ENCODE measurements at regions not wholly inside any gene's neighbourhood (a gene's known extent, or its start where the extent isn't known, plus 50 kb on each side); places are given as distances from the start of the nearest gene placed in this dataset.
A peak's percentile ranks its signal among the peaks of the same experiment; 100 is the strongest.

GRCh38 chr11:92758241-92758780, 211.1 kb upstream of the MTNR1B start:
- H3K27ac Mint-ChIP-seq = no peak overlapping the region
- H3K4me3 Mint-ChIP-seq (ENCODE audit: low read depth) = no peak overlapping the region
- H3K27me3 Mint-ChIP-seq = no peaks in the 10 kb centered on the region
- no peak for TF ChIP-seq CTCF (IDR thresholded peaks at IDR 0.05; ENCODE audit: unreplicated experiment)
- no peaks in the 10 kb centered on the region for H3K36me3 Mint-ChIP-seq (ENCODE audit: insufficient read depth)
- peaks cover 9% of the 10 kb centered on the region for H3K4me1 Mint-ChIP-seq (ENCODE audit: low read depth)
- no peak for DNase-seq (ENCODE audit: low spot score, unreplicated experiment)
- H3K9me3 Mint-ChIP-seq (ENCODE audit: low read depth) = no peaks in the 10 kb centered on the region

- peaks cover 9% of the 10 kb centered on the region for H3K4me1 Mint-ChIP-seq (ENCODE audit: low read depth)
- no peaks in the 10 kb centered on the region for H3K9me3 Mint-ChIP-seq (ENCODE audit: low read depth)
- no peak for TF ChIP-seq CTCF (IDR thresholded peaks at IDR 0.05; ENCODE audit: unreplicated experiment)
- H3K27ac Mint-ChIP-seq = no peak overlapping the region
- H3K36me3 Mint-ChIP-seq (ENCODE audit: insufficient read depth) = no peaks in the 10 kb centered on the region
- H3K27me3 Mint-ChIP-seq = no peaks in the 10 kb centered on the region
- H3K4me3 Mint-ChIP-seq (ENCODE audit: low read depth) = no peak overlapping the region
- no peak for DNase-seq (ENCODE audit: low spot score, unreplicated experiment)
Measured at GRCh38 chr11:92759571-92760214, 209.8 kb upstream of the MTNR1B start.

GRCh38 chr11:92762121-92762540, 207.3 kb upstream of the MTNR1B start:
- Mint-ChIP-seq H3K27me3 (no peaks in the 10 kb centered on the region), H3K27ac (no peak overlapping the region), H3K36me3 (ENCODE audit: insufficient read depth) (no peaks in the 10 kb centered on the region), H3K9me3 (ENCODE audit: low read depth) (no peaks in the 10 kb centered on the region), H3K4me3 (ENCODE audit: low read depth) (no peak overlapping the region), H3K4me1 (ENCODE audit: low read depth) (peaks cover 9% of the 10 kb centered on the region)
- no peak for TF ChIP-seq CTCF (IDR thresholded peaks at IDR 0.05; ENCODE audit: unreplicated experiment)
- no peak for DNase-seq (ENCODE audit: low spot score, unreplicated experiment)

GRCh38 chr11:92763336-92763735, 206.1 kb upstream of the MTNR1B start:
- no peak overlapping the region for H3K4me3 Mint-ChIP-seq (ENCODE audit: low read depth)
- TF ChIP-seq CTCF (IDR thresholded peaks at IDR 0.05; ENCODE audit: unreplicated experiment) = no peak
- no peak overlapping the region for H3K27ac Mint-ChIP-seq
- no peaks in the 10 kb centered on the region for H3K36me3 Mint-ChIP-seq (ENCODE audit: insufficient read depth)
- H3K27me3 Mint-ChIP-seq = no peaks in the 10 kb centered on the region
- no peaks in the 10 kb centered on the region for H3K9me3 Mint-ChIP-seq (ENCODE audit: low read depth)
- no peak for DNase-seq (ENCODE audit: low spot score, unreplicated experiment)
- H3K4me1 Mint-ChIP-seq (ENCODE audit: low read depth) = peaks cover 9% of the 10 kb centered on the region

- no peaks in the 10 kb centered on the region for H3K27me3 Mint-ChIP-seq
- no peaks in the 10 kb centered on the region for H3K36me3 Mint-ChIP-seq (ENCODE audit: insufficient read depth)
- DNase-seq (ENCODE audit: low spot score, unreplicated experiment) = no peak
- H3K4me1 Mint-ChIP-seq (ENCODE audit: low read depth) = peaks cover 8% of the 10 kb centered on the region
- H3K27ac Mint-ChIP-seq = peak overlapping the region; percentile 70
- no peak overlapping the region for H3K4me3 Mint-ChIP-seq (ENCODE audit: low read depth)
- H3K9me3 Mint-ChIP-seq (ENCODE audit: low read depth) = no peaks in the 10 kb centered on the region
- TF ChIP-seq CTCF (IDR thresholded peaks at IDR 0.05; ENCODE audit: unreplicated experiment) = no peak
Measured at GRCh38 chr11:92764128-92764527, 205.3 kb upstream of the MTNR1B start.

Measured in progenitor cell of endocrine pancreas (in vitro differentiated cells).